ENCODE measurements at regions not wholly inside any gene's neighbourhood (a gene's known extent, or its start where the extent isn't known, plus 50 kb on each side); places are given as distances from the start of the nearest gene placed in this dataset.

DNA sequence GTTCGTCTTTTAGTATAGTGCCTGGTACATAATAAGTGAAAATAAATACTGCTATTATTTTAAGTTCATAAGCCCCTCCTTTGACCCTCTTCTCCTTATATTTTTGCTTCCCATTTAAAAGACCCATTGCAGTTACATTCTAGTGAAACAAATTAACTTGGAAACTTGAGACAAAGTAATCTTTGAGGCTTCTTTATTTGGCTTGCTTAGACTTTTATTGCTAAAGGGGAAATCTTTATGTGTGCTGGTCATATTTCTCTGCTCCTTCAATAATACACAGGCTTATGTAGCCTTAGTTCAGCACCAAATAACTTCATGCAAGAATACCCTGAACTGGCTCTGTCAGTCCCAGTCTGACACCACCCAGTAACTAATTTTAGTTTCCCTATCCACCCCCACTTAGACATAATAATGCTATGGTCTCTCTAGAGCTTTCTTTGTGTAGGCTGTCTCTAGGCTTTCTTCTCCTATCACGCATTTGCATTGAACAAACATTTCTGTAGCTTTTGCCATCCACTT is 257.8 kb downstream of the OMA1 start:
- no peak for DNase-seq (ENCODE audit: low read depth)
- TF ChIP-seq, protein P1, sequence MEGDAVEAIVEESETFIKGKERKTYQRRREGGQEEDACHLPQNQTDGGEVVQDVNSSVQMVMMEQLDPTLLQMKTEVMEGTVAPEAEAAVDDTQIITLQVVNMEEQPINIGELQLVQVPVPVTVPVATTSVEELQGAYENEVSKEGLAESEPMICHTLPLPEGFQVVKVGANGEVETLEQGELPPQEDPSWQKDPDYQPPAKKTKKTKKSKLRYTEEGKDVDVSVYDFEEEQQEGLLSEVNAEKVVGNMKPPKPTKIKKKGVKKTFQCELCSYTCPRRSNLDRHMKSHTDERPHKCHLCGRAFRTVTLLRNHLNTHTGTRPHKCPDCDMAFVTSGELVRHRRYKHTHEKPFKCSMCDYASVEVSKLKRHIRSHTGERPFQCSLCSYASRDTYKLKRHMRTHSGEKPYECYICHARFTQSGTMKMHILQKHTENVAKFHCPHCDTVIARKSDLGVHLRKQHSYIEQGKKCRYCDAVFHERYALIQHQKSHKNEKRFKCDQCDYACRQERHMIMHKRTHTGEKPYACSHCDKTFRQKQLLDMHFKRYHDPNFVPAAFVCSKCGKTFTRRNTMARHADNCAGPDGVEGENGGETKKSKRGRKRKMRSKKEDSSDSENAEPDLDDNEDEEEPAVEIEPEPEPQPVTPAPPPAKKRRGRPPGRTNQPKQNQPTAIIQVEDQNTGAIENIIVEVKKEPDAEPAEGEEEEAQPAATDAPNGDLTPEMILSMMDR (IDR thresholded peaks at IDR 0.05; ENCODE audit: control insufficient read depth, extremely low read depth, insufficient read depth) = no peak
- H3K4me3 ChIP-seq (ENCODE audit: low read depth, low read length) = no peak overlapping the region

DNA sequence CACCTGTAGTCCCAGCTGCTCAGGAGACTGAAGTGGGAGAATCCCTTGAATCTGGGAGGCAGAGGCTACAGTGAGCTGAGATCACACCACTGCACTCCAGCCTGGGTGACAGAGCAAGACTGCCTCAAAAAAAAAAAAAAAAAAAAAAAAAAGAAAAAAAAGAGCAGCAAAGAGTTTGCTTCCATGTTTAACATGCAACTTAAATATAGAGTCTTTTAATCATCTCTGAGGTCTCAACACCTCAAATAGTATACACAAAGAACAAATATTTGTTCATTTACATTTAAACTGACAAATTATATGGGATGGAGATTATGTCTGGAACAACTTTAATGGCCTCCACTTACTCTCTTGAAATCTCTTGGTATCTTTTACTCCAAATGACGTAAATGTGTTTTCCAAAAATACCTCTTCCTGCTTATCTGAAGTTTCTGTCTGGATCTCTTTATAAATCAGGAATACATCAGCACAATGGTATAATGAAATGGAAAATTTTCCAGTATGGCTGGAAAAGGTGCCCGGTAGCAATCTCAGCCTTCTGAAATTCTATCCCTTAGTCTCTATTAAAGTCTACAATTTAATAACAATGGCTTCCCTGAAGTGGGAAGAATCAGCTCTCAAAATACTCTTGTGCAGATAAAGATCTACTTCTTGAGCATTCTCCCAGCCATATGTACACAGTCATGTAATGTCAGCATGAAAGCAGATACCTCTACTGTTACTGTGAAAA is 258.5 kb downstream of the OMA1 start:
- TF ChIP-seq, protein P1 (IDR thresholded peaks at IDR 0.05; ENCODE audit: control insufficient read depth, extremely low read depth, insufficient read depth) = no peak
- no peak overlapping the region for H3K4me3 ChIP-seq (ENCODE audit: low read depth, low read length)
- DNase-seq (ENCODE audit: low read depth) = peak; percentile 1

DNA sequence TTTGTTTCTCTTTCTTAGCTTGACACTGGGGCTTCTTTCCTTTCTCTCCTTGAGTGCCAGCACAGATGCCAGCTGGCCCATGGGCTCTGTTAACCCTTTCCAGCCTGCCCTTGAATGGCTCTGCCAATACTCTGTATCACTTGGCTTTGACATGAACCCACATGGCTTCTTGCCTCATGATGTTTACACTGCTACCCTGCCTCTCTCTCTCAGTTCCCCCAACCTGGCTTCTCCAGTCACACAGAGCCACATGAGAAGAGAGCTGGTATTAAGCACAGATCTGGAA is 262.4 kb downstream of the OMA1 start:
- no peak for DNase-seq (ENCODE audit: low read depth)
- no peak overlapping the region for H3K4me3 ChIP-seq (ENCODE audit: low read depth, low read length)
- TF ChIP-seq, protein P1 (IDR thresholded peaks at IDR 0.05; ENCODE audit: control insufficient read depth, extremely low read depth, insufficient read depth) = no peak

DNA sequence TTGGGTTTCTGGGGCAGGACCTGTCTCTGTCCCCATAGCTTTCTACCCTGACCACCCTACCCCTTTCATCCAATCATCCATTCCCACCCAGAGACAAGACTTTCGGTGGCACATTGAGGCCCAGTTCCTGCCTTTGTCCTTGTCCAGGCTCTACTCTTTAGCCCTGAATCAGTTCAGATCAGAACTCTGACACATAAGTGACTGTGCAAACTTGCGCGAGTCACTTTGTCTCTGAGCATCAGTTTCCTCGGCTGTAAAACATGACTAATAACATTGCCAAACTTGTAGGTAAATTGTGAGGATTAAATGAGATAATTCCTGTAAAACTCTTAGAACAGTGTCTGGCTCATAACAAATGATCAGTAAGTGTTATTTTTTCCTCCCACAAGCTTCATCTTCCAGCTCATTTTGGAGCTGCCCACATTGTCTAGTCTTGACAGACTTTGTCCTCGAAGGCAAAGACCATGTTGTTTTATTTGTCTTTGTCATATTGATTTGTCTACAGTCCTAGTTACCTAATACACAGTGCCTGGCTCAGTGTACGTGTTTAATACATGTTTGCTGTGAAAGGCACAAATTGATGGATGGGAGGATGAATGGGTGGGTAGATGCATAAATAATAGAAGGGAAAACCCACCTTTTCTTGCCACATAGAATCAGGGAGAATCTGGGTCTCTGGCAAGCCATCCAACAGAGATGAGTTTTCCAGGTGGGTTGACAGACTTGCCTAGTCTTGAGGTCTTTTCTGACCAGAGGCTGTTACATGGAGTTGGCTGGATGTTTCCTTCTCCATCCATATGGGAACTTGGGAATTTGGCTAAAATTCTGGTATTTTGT is 262.9 kb downstream of the OMA1 start:
- H3K4me3 ChIP-seq (ENCODE audit: low read depth, low read length) = no peak overlapping the region
- TF ChIP-seq, protein P1 (IDR thresholded peaks at IDR 0.05; ENCODE audit: control insufficient read depth, extremely low read depth, insufficient read depth) = no peak
- no peak for DNase-seq (ENCODE audit: low read depth)

DNA sequence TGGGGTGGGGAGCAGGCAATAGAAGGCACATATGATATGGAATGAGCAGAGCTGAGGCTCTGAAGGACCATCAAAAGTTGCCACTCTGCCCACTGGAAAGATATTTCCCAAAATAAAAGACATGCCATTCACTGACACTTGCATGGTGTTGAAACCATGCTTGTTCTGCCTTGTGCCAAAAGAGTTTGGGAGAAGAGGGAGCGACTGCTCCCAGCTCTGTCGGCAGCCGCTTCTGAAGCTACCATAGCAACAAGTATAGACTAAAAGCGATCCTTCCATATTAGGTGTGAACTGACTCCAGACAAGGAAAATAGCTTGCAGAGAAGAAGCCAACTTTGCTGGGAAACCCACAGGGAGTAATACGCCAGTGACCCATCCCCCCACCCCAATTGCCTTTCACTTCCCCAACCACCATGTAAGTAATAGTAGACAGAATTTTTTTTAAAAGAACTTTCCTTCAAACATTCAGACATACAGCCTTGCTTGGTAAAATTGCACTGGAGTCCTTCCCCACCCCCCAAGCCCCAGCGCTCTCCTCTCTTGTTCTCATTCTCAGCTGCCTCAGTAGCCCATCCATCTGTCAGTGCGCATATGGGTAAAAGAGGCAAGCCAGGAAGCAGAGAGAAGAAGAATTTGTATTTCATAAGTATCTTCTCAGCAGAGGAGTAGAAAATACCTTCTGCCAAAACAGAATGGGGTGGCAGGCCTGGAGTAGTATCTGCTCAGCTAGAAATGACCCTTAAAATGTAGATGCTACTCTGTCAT is 263.7 kb downstream of the OMA1 start:
- TF ChIP-seq, protein P1 (IDR thresholded peaks at IDR 0.05; ENCODE audit: control insufficient read depth, extremely low read depth, insufficient read depth) = no peak
- H3K4me3 ChIP-seq (ENCODE audit: low read depth, low read length) = no peak overlapping the region

DNA sequence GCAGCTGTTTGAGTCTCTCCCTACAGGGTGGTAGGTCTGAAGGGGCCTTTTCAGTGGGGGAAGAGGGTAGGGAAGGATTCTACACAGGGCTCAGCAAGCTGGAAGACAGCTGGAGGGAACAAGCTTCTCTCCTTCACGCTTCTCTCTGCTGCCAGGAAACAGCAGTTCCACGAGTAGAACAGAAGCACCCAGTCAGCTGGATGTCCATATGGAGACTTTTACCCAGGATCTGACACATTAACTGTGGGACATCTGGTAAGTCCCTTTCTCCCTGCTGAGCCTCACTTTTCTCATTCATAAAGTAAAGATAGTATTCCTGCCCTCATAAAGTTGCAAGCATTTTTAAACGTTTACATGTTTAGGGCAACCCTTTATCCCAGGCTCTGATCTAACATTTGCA is 280.3 kb downstream of the OMA1 start:
- DNase-seq (ENCODE audit: low read depth) = no peak
- TF ChIP-seq, protein P1 (IDR thresholded peaks at IDR 0.05; ENCODE audit: control insufficient read depth, extremely low read depth, insufficient read depth) = no peak
- no peak overlapping the region for H3K4me3 ChIP-seq (ENCODE audit: low read depth, low read length)

More for the DNA sequence above, 263.7 kb downstream of the OMA1 start:
- no peak for DNase-seq (ENCODE audit: low read depth)

Data from LNCaP clone FGC (cell line).